ENCODE measurements at regions not wholly inside any gene's neighbourhood (a gene's known extent, or its start where the extent isn't known, plus 50 kb on each side); places are given as distances from the start of the nearest gene placed in this dataset.

GRCh38 chr5:85813146-85813545 is 804.6 kb upstream of the COX7C start:
- Histone ChIP-seq H3K4me3 (ENCODE audit: low read length) (no peak overlapping the region), H3K27ac (ENCODE audit: low read depth, low read length) (no peak overlapping the region), H3K36me3 (ENCODE audit: control insufficient read depth, insufficient read depth, low read length) (no peaks in the 10 kb centered on the region), H3K27me3 (ENCODE audit: control insufficient read depth, insufficient read depth, low read length, poor library complexity, severe bottlenecking) (no peaks in the 10 kb centered on the region), H3K9ac (ENCODE audit: extremely low read depth, low read length, poor library complexity, severe bottlenecking) (no peak overlapping the region), H3K9me3 (ENCODE audit: control insufficient read depth, low read length) (no peaks in the 10 kb centered on the region), H3K4me1 (ENCODE audit: control insufficient read depth, insufficient read depth, low read length) (no peaks in the 10 kb centered on the region)
- Mint-ChIP-seq H3K4me1 (peaks cover 13% of the 10 kb centered on the region), H3K36me3 (ENCODE audit: low read depth) (no peaks in the 10 kb centered on the region), H3K9me3 (no peaks in the 10 kb centered on the region), H3K27ac (no peak overlapping the region), H3K4me3 (no peak overlapping the region), H3K27me3 (ENCODE audit: insufficient read depth) (no peaks in the 10 kb centered on the region)
- TF ChIP-seq CTCF (conservative IDR thresholded peaks at IDR 0.05): no peak
- WGBS, 2 experiments (ENCODE audit: insufficient coverage in 1 of 2, insufficient read length in 1 of 2): 80 to 91% methylated on average over 2 to 3 of the region's 3 CpGs
- no peak for DNase-seq

GRCh38 chr5:85814596-85814995 is 803.1 kb upstream of the COX7C start:
- no peak overlapping the region for H3K27ac Mint-ChIP-seq

GRCh38 chr5:85823462-85824426 is 794.0 kb upstream of the COX7C start:
- Histone ChIP-seq H3K9ac (ENCODE audit: extremely low read depth, low read length, poor library complexity, severe bottlenecking) (no peak overlapping the region), H3K9me3 (ENCODE audit: control insufficient read depth, low read length) (no peaks in the 10 kb centered on the region), H3K27ac (ENCODE audit: low read depth, low read length) (no peak overlapping the region), H3K27me3 (ENCODE audit: control insufficient read depth, insufficient read depth, low read length, poor library complexity, severe bottlenecking) (no peaks in the 10 kb centered on the region), H3K4me1 (ENCODE audit: control insufficient read depth, insufficient read depth, low read length) (no peaks in the 10 kb centered on the region), H3K36me3 (ENCODE audit: control insufficient read depth, insufficient read depth, low read length) (no peaks in the 10 kb centered on the region), H3K4me3 (ENCODE audit: low read length) (no peak overlapping the region)
- H3K27me3 Mint-ChIP-seq (ENCODE audit: insufficient read depth): no peaks in the 10 kb centered on the region
- no peaks in the 10 kb centered on the region for H3K9me3 Mint-ChIP-seq
- WGBS, 2 experiments (ENCODE audit: insufficient coverage in 1 of 2, insufficient read length in 1 of 2): 92 to 94% methylated on average over 3 to 6 of the region's 6 CpGs
- DNase-seq: peak; percentile 45
- H3K4me1 Mint-ChIP-seq: no peaks in the 10 kb centered on the region
- no peak for TF ChIP-seq CTCF (conservative IDR thresholded peaks at IDR 0.05)
- no peak overlapping the region for H3K4me3 Mint-ChIP-seq
- H3K36me3 Mint-ChIP-seq (ENCODE audit: low read depth): no peaks in the 10 kb centered on the region
- H3K27ac Mint-ChIP-seq: no peak overlapping the region

More at GRCh38 chr5:85814596-85814995, 803.1 kb upstream of the COX7C start:
- peaks cover 12% of the 10 kb centered on the region for H3K4me1 Mint-ChIP-seq
- no peaks in the 10 kb centered on the region for H3K27me3 Mint-ChIP-seq (ENCODE audit: insufficient read depth)
- H3K27me3 ChIP-seq (ENCODE audit: control insufficient read depth, insufficient read depth, low read length, poor library complexity, severe bottlenecking): no peaks in the 10 kb centered on the region
- no peaks in the 10 kb centered on the region for H3K9me3 ChIP-seq (ENCODE audit: control insufficient read depth, low read length)
- no peak for TF ChIP-seq CTCF (conservative IDR thresholded peaks at IDR 0.05)
- no peak overlapping the region for H3K4me3 Mint-ChIP-seq
- no peak overlapping the region for H3K27ac ChIP-seq (ENCODE audit: low read depth, low read length)
- DNase-seq: peak; percentile 66
- H3K36me3 Mint-ChIP-seq (ENCODE audit: low read depth): no peaks in the 10 kb centered on the region
- H3K36me3 ChIP-seq (ENCODE audit: control insufficient read depth, insufficient read depth, low read length): no peaks in the 10 kb centered on the region
- H3K9me3 Mint-ChIP-seq: no peaks in the 10 kb centered on the region
- H3K4me3 ChIP-seq (ENCODE audit: low read length): no peak overlapping the region
- no peak overlapping the region for H3K9ac ChIP-seq (ENCODE audit: extremely low read depth, low read length, poor library complexity, severe bottlenecking)
- H3K4me1 ChIP-seq (ENCODE audit: control insufficient read depth, insufficient read depth, low read length): no peaks in the 10 kb centered on the region
